ENCODE measurements at regions not wholly inside any gene's neighbourhood (a gene's known extent, or its start where the extent isn't known, plus 50 kb on each side); places are given as distances from the start of the nearest gene placed in this dataset.

DNA sequence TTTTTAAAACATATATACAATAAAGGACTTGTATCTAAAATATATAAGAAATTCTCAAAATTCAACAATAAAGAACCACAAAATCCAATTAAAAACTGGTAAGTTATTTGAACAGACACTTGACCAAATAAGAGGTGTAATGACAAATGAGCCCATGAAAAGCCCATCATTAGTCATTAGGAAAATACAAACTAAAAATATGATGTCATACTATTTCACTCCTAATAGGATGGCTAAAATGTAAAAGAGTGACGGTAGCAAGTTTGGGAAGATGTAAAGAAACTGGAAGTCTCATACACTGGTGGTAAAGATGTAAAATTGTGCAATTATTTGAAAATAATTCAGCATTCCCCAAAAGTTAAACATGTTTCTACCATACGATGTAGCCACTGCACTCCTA is 1095.3 kb upstream of the CDH8 start:
- no peaks in the 10 kb centered on the region for H3K4me1 ChIP-seq (ENCODE audit: control insufficient read depth, extremely low read depth, insufficient read depth, low read length)
- H3K9me3 ChIP-seq (ENCODE audit: control insufficient read depth, low read depth, low read length), result no peaks in the 10 kb centered on the region
- H3K4me3 ChIP-seq (ENCODE audit: control insufficient read depth in 2 of 3, extremely low read depth in 1 of 3, insufficient read depth in 2 of 3, low read depth in 1 of 3, low read length in 3 of 3), result no peak overlapping the region
- TF ChIP-seq, protein P1, sequence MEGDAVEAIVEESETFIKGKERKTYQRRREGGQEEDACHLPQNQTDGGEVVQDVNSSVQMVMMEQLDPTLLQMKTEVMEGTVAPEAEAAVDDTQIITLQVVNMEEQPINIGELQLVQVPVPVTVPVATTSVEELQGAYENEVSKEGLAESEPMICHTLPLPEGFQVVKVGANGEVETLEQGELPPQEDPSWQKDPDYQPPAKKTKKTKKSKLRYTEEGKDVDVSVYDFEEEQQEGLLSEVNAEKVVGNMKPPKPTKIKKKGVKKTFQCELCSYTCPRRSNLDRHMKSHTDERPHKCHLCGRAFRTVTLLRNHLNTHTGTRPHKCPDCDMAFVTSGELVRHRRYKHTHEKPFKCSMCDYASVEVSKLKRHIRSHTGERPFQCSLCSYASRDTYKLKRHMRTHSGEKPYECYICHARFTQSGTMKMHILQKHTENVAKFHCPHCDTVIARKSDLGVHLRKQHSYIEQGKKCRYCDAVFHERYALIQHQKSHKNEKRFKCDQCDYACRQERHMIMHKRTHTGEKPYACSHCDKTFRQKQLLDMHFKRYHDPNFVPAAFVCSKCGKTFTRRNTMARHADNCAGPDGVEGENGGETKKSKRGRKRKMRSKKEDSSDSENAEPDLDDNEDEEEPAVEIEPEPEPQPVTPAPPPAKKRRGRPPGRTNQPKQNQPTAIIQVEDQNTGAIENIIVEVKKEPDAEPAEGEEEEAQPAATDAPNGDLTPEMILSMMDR (optimal IDR thresholded peaks at IDR 0.05 in 1 of 3, IDR thresholded peaks at IDR 0.05 in 1 of 3, conservative IDR thresholded peaks at IDR 0.05 in 1 of 3; ENCODE audit: extremely low read depth in 1 of 3, insufficient read depth in 2 of 3, low read length in 3 of 3), result no peak
- TF ChIP-seq EZH2 (IDR thresholded peaks at IDR 0.05; ENCODE audit: low read length), result no peak
- no peaks in the 10 kb centered on the region for H3K9me1 ChIP-seq (ENCODE audit: control insufficient read depth, extremely low read depth, insufficient read depth, low read length)
- H3K27me3 ChIP-seq (ENCODE audit: control insufficient read depth, extremely low read depth, insufficient read depth, low read length), result no peaks in the 10 kb centered on the region
- FAIRE-seq (no peak), DNase-seq (ENCODE audit: low read depth, low spot score) (no peak)
- no peaks in the 10 kb centered on the region for H3K36me3 ChIP-seq (ENCODE audit: control insufficient read depth in 2 of 2, extremely low read depth in 1 of 2, insufficient read depth in 2 of 2, low read length in 2 of 2)
- H3K4me2 ChIP-seq (ENCODE audit: control insufficient read depth, extremely low read depth, insufficient read depth, low read depth, low read length), result no peak overlapping the region
- no peaks in the 10 kb centered on the region for H3K79me2 ChIP-seq (ENCODE audit: control insufficient read depth, insufficient read depth, low read length)
- H3K9ac ChIP-seq (ENCODE audit: control insufficient read depth, extremely low read depth, insufficient read depth, low read length), result no peak overlapping the region
- no peak overlapping the region for H2AFZ ChIP-seq (ENCODE audit: control insufficient read depth, low read length)
- H4K20me1 ChIP-seq (ENCODE audit: control insufficient read depth, extremely low read depth, insufficient read depth, low read length), result no peaks in the 10 kb centered on the region
- H3K27ac ChIP-seq (ENCODE audit: control insufficient read depth, insufficient read depth, low read length), result no peak overlapping the region
- dilution Hi-C loops (cut with MboI; ENCODE audit: extremely low pct_ligation_motif_present, low sequenced_read_pairs), result no loop called here

DNA sequence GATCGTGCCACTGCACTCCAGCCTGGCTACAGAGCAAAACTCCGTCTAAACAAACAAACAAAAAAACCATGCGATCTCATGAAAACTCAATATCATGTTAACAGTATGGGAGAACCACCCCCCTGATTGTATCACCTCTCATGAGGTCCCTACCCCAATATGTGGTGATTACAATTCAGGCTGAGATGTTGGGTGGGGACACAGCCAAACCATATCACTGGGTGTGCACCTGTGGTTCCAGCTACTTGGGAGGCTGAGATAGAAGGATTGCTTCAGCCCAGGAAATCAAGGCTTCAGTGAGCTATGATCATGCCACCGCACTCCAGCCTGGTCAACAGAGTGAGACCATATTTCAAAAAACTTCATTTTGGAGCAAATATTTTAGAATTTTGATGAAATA is 1094.7 kb upstream of the CDH8 start:
- H3K4me1 ChIP-seq (ENCODE audit: control insufficient read depth, extremely low read depth, insufficient read depth, low read length), result no peaks in the 10 kb centered on the region
- FAIRE-seq (no peak), DNase-seq (ENCODE audit: low read depth, low spot score) (no peak)
- H4K20me1 ChIP-seq (ENCODE audit: control insufficient read depth, extremely low read depth, insufficient read depth, low read length), result no peaks in the 10 kb centered on the region
- H3K9me1 ChIP-seq (ENCODE audit: control insufficient read depth, extremely low read depth, insufficient read depth, low read length), result no peaks in the 10 kb centered on the region
- dilution Hi-C loops (cut with MboI; ENCODE audit: extremely low pct_ligation_motif_present, low sequenced_read_pairs), result no loop called here
- no peaks in the 10 kb centered on the region for H3K36me3 ChIP-seq (ENCODE audit: control insufficient read depth in 2 of 2, extremely low read depth in 1 of 2, insufficient read depth in 2 of 2, low read length in 2 of 2)
- no peak overlapping the region for H3K4me2 ChIP-seq (ENCODE audit: control insufficient read depth, extremely low read depth, insufficient read depth, low read depth, low read length)
- no peak overlapping the region for H3K9ac ChIP-seq (ENCODE audit: control insufficient read depth, extremely low read depth, insufficient read depth, low read length)
- H3K79me2 ChIP-seq (ENCODE audit: control insufficient read depth, insufficient read depth, low read length), result no peaks in the 10 kb centered on the region
- H3K27ac ChIP-seq (ENCODE audit: control insufficient read depth, insufficient read depth, low read length), result no peak overlapping the region
- no peaks in the 10 kb centered on the region for H3K27me3 ChIP-seq (ENCODE audit: control insufficient read depth, extremely low read depth, insufficient read depth, low read length)
- H2AFZ ChIP-seq (ENCODE audit: control insufficient read depth, low read length), result no peak overlapping the region
- no peak overlapping the region for H3K4me3 ChIP-seq (ENCODE audit: control insufficient read depth in 2 of 3, extremely low read depth in 1 of 3, insufficient read depth in 2 of 3, low read depth in 1 of 3, low read length in 3 of 3)
- no peaks in the 10 kb centered on the region for H3K9me3 ChIP-seq (ENCODE audit: control insufficient read depth, low read depth, low read length)
- no peak for TF ChIP-seq EZH2 (IDR thresholded peaks at IDR 0.05; ENCODE audit: low read length)
- TF ChIP-seq, protein P1 (optimal IDR thresholded peaks at IDR 0.05 in 1 of 3, IDR thresholded peaks at IDR 0.05 in 1 of 3, conservative IDR thresholded peaks at IDR 0.05 in 1 of 3; ENCODE audit: extremely low read depth in 1 of 3, insufficient read depth in 2 of 3, low read length in 3 of 3), result no peak

Measured in keratinocyte (primary cell).